K562 (cell line): ENCODE measurements at regions not wholly inside any gene's neighbourhood (a gene's known extent, or its start where the extent isn't known, plus 50 kb on each side); places are given as distances from the start of the nearest gene placed in this dataset.

Source experiments
- AFF4 ChIP-seq: sonication (generic); formaldehyde crosslinking; IDR thresholded peaks from 2 replicates; pipeline ENCODE4 v1.8.0; 2023; ENCODE audit warnings: mild to moderate bottlenecking, missing genetic modification reagents
- DNMT1 ChIP-seq: fragments of 450-650 bp; IDR thresholded peaks from 2 replicates; pipeline ENCODE4 v1.6.1; 2016; ENCODE audit warnings: antibody characterized with exemption, mild to moderate bottlenecking
- MEIS2 ChIP-seq: fragments of 450-650 bp; IDR thresholded peaks from 2 replicates; pipeline ENCODE4 v1.6.1; 2014; ENCODE audit warnings: mild to moderate bottlenecking; ENCODE audit not compliant: partially characterized antibody
- SAFB ChIP-seq: fragments of 200-400 bp; formaldehyde crosslinking; IDR thresholded peaks from 2 replicates; pipeline ENCODE4 v1.6.1; 2017; ENCODE audit warnings: low read depth, low read length, borderline replicate concordance
- TFAP4 ChIP-seq: sonication (generic); formaldehyde crosslinking; IDR thresholded peaks from 2 replicates; pipeline ENCODE4 v1.8.0; 2022; ENCODE audit warnings: missing genetic modification reagents, mild to moderate bottlenecking, moderate library complexity, borderline replicate concordance
- TF ChIP-seq, protein P1 (sequence below): sonication (generic); formaldehyde crosslinking; IDR thresholded peaks from 2 replicates; pipeline ENCODE4 v1.8.1; 2023; ENCODE audit warnings: mild to moderate bottlenecking, missing genetic modification reagents

GRCh38 chr6:165769884-165770283 is 106.8 kb upstream of the PDE10A start (continued):
- TF ChIP-seq, protein P1, sequence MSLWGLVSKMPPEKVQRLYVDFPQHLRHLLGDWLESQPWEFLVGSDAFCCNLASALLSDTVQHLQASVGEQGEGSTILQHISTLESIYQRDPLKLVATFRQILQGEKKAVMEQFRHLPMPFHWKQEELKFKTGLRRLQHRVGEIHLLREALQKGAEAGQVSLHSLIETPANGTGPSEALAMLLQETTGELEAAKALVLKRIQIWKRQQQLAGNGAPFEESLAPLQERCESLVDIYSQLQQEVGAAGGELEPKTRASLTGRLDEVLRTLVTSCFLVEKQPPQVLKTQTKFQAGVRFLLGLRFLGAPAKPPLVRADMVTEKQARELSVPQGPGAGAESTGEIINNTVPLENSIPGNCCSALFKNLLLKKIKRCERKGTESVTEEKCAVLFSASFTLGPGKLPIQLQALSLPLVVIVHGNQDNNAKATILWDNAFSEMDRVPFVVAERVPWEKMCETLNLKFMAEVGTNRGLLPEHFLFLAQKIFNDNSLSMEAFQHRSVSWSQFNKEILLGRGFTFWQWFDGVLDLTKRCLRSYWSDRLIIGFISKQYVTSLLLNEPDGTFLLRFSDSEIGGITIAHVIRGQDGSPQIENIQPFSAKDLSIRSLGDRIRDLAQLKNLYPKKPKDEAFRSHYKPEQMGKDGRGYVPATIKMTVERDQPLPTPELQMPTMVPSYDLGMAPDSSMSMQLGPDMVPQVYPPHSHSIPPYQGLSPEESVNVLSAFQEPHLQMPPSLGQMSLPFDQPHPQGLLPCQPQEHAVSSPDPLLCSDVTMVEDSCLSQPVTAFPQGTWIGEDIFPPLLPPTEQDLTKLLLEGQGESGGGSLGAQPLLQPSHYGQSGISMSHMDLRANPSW (CRISPR knock-in tag): no peak
- TF ChIP-seq DNMT1 (no peak), AFF4 (CRISPR knock-in tag) (no peak), SAFB (no peak), MEIS2 (no peak), TFAP4 (CRISPR knock-in tag) (no peak)
- TF ChIP-seq, all 486 proteins: peak for 0
